Endothelial cell (in vitro differentiated cells): ENCODE measurements at regions not wholly inside any gene's neighbourhood (a gene's known extent, or its start where the extent isn't known, plus 50 kb on each side); places are given as distances from the start of the nearest gene placed in this dataset.
A peak's percentile ranks its signal among the peaks of the same experiment; 100 is the strongest.

Source experiments
- DNase-seq: peaks from one replicate; pipeline ENCODE4 v3.0.0; 2021; ENCODE audit warnings: low spot score
- H3K27ac Mint-ChIP-seq: one replicate; pipeline ENCODE4 v1.8.0; 2021; ENCODE audit warnings: mixed read lengths, inconsistent platforms; ENCODE audit not compliant: unreplicated experiment
- H3K27me3 Mint-ChIP-seq: one replicate; pipeline ENCODE4 v1.8.0; 2021; ENCODE audit warnings: mild to moderate bottlenecking, moderate library complexity, mixed read lengths, inconsistent platforms; ENCODE audit not compliant: unreplicated experiment
- H3K36me3 Mint-ChIP-seq: one replicate; pipeline ENCODE4 v1.8.0; 2021; ENCODE audit warnings: mild to moderate bottlenecking, low read depth, mixed read lengths, inconsistent platforms; ENCODE audit not compliant: unreplicated experiment
- H3K4me1 Mint-ChIP-seq: one replicate; pipeline ENCODE4 v1.8.0; 2021; ENCODE audit warnings: mild to moderate bottlenecking, mixed read lengths, inconsistent platforms; ENCODE audit not compliant: unreplicated experiment
- H3K4me3 Mint-ChIP-seq: one replicate; pipeline ENCODE4 v1.8.0; 2021; ENCODE audit warnings: mild to moderate bottlenecking, mixed read lengths, inconsistent platforms; ENCODE audit not compliant: unreplicated experiment
- H3K9me3 Mint-ChIP-seq: one replicate; pipeline ENCODE4 v1.8.0; 2021; ENCODE audit warnings: mixed read lengths, inconsistent platforms; ENCODE audit not compliant: unreplicated experiment
- CTCF ChIP-seq: fragments of 200-600 bp; sonication (generic); IDR thresholded peaks from one replicate; pipeline ENCODE4 v1.5.0; 2021; ENCODE audit warnings: antibody characterized with exemption; ENCODE audit not compliant: unreplicated experiment

- peak overlapping the region; percentile 2 for H3K27ac Mint-ChIP-seq
- H3K9me3 Mint-ChIP-seq, result no peaks in the 10 kb centered on the region
- peak; percentile 28 for DNase-seq
- H3K27me3 Mint-ChIP-seq, result peaks cover 12% of the 10 kb centered on the region
- H3K4me1 Mint-ChIP-seq, result no peaks in the 10 kb centered on the region
- no peak for TF ChIP-seq CTCF
- no peaks in the 10 kb centered on the region for H3K36me3 Mint-ChIP-seq
- no peak overlapping the region for H3K4me3 Mint-ChIP-seq
Measured at GRCh38 chr7:155405399-155406318, 52.3 kb upstream of the EN2 start.

DNA sequence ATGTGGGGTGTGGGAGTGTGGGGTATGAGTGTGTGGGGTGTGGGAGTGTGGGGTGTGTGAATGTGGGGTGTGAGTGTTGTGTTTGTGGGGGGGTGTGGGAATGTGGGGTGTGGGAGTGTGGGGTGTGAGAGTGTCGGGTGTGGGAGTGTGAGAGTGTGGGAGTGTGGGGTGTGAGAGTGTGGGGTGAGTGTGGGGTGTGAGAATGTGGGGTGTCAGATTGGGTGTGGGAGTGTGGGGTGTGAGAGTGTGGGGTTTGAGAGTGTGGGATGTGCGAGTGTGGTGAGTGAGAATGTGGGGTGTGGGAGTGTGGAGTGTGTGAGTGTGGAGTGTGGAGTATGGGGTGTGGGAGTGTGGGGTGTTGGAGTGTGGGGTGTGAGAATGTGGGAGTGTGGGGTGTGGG, 50.1 kb upstream of the EN2 start:
- TF ChIP-seq CTCF, result no peak
- Mint-ChIP-seq H3K4me1 (no peaks in the 10 kb centered on the region), H3K27me3 (peaks cover 18% of the 10 kb centered on the region), H3K36me3 (no peaks in the 10 kb centered on the region), H3K4me3 (no peak overlapping the region), H3K9me3 (no peaks in the 10 kb centered on the region), H3K27ac (no peak overlapping the region)
- no peak for DNase-seq
